ENCODE measurements at regions not wholly inside any gene's neighbourhood (a gene's known extent, or its start where the extent isn't known, plus 50 kb on each side); places are given as distances from the start of the nearest gene placed in this dataset.

- DNase-seq, result no peak
These were observed 408.2 kb upstream of the CCDC196 start for GRCh38 chr14:66078006-66078405.

- DNase-seq, result no peak
These were observed 404.4 kb upstream of the CCDC196 start for GRCh38 chr14:66081594-66082376.

- no peak for DNase-seq
These were observed 400.9 kb upstream of the CCDC196 start for GRCh38 chr14:66085224-66085623.

GRCh38 chr14:66085665-66086064, 400.5 kb upstream of the CCDC196 start:
- DNase-seq, result no peak

- no peak for DNase-seq
These were observed 398.9 kb upstream of the CCDC196 start for GRCh38 chr14:66087231-66087630.

- DNase-seq, result no peak
These were observed 397.5 kb upstream of the CCDC196 start for GRCh38 chr14:66088656-66089055.

GRCh38 chr14:66092206-66092605, 394.0 kb upstream of the CCDC196 start:
- no peak for DNase-seq

- no peak for DNase-seq
These were observed 393.4 kb upstream of the CCDC196 start for GRCh38 chr14:66092748-66093147.

- no peak for DNase-seq
These were observed 392.0 kb upstream of the CCDC196 start for GRCh38 chr14:66094001-66094727.

GRCh38 chr14:66099451-66099850, 386.7 kb upstream of the CCDC196 start:
- DNase-seq, result no peak

GRCh38 chr14:66099931-66100330, 386.2 kb upstream of the CCDC196 start:
- DNase-seq, result no peak

GRCh38 chr14:66101662-66102061, 384.5 kb upstream of the CCDC196 start:
- DNase-seq, result no peak

- no peak for DNase-seq
These were observed 381.7 kb upstream of the CCDC196 start for GRCh38 chr14:66104486-66104885.

- no peak for DNase-seq
These were observed 380.4 kb upstream of the CCDC196 start for GRCh38 chr14:66105815-66106214.

- DNase-seq, result no peak
These were observed 376.7 kb upstream of the CCDC196 start for GRCh38 chr14:66109426-66109825.

GRCh38 chr14:66111891-66112290, 374.3 kb upstream of the CCDC196 start:
- DNase-seq, result no peak

- DNase-seq, result no peak
These were observed 372.1 kb upstream of the CCDC196 start for GRCh38 chr14:66114071-66114470.

- no peak for DNase-seq
These were observed 370.2 kb upstream of the CCDC196 start for GRCh38 chr14:66115740-66116502.

- DNase-seq, result no peak
These were observed 369.4 kb upstream of the CCDC196 start for GRCh38 chr14:66116732-66117131.

GRCh38 chr14:66117600-66117999, 368.6 kb upstream of the CCDC196 start:
- no peak for DNase-seq

- DNase-seq, result no peak
These were observed 366.5 kb upstream of the CCDC196 start for GRCh38 chr14:66119606-66120231.

- no peak for DNase-seq
These were observed 365.8 kb upstream of the CCDC196 start for GRCh38 chr14:66120402-66120801.

- DNase-seq, result no peak
These were observed 364.3 kb upstream of the CCDC196 start for GRCh38 chr14:66121859-66122258.
